LNCAP (cell line): ENCODE measurements at regions not wholly inside any gene's neighbourhood (a gene's known extent, or its start where the extent isn't known, plus 50 kb on each side); places are given as distances from the start of the nearest gene placed in this dataset.

ENCODE experiments used
- TF ChIP-seq, protein P1 (sequence below): fragments of 450-650 bp; IDR thresholded peaks from 2 replicates; pipeline ENCODE4 v1.5.1; 2017; ENCODE audit warnings: mild to moderate bottlenecking

GRCh38 chr21:41584603-41585176, 76.7 kb upstream of the TMPRSS2 start:
- TF ChIP-seq, protein P1, sequence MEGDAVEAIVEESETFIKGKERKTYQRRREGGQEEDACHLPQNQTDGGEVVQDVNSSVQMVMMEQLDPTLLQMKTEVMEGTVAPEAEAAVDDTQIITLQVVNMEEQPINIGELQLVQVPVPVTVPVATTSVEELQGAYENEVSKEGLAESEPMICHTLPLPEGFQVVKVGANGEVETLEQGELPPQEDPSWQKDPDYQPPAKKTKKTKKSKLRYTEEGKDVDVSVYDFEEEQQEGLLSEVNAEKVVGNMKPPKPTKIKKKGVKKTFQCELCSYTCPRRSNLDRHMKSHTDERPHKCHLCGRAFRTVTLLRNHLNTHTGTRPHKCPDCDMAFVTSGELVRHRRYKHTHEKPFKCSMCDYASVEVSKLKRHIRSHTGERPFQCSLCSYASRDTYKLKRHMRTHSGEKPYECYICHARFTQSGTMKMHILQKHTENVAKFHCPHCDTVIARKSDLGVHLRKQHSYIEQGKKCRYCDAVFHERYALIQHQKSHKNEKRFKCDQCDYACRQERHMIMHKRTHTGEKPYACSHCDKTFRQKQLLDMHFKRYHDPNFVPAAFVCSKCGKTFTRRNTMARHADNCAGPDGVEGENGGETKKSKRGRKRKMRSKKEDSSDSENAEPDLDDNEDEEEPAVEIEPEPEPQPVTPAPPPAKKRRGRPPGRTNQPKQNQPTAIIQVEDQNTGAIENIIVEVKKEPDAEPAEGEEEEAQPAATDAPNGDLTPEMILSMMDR = no peak

DNA sequence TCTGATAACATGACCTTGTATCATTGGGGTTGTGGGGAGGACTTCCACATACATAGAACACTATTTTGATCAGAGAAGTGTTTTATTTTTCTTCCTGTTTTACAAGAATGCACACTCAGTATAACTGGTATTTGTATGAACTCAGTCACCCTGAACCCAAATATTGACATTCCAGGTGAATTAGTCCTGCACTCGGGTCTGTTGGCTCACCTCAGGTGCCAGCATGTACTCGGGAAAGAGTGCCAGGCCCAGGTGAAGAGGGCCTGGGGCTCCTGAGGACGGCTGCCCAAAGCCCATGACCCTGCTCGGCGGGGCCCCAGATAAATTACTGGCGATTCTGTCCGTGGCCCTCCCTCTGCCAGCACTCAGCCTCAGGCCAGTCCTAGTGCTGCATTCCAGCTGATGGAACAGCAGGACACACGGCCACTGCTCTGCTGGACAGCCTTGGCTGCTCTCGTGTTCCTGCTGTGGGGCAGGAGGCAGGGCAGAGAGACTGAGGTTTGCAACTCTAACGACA, 75.4 kb upstream of the TMPRSS2 start:
- TF ChIP-seq, protein P1 = no peak

DNA sequence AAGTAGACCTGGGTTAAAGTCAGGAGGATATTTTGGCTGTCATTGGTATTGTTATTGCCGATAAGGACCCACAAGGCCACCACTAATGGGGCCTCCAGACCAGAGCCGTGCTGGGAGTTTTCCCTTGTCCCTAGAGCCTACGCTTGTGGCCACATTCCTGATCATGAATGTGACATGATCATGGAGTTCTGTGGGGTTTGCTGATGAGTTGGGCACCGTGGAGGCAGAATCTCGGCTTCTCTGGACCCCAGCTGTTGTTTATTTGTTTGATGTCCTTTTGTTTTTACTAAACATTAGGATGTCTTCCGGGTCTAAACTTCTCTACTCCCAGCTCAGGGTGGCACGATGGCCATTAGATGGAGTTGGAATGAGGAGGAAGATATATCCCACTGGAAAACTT, 74.9 kb upstream of the TMPRSS2 start:
- TF ChIP-seq, protein P1 = no peak

DNA sequence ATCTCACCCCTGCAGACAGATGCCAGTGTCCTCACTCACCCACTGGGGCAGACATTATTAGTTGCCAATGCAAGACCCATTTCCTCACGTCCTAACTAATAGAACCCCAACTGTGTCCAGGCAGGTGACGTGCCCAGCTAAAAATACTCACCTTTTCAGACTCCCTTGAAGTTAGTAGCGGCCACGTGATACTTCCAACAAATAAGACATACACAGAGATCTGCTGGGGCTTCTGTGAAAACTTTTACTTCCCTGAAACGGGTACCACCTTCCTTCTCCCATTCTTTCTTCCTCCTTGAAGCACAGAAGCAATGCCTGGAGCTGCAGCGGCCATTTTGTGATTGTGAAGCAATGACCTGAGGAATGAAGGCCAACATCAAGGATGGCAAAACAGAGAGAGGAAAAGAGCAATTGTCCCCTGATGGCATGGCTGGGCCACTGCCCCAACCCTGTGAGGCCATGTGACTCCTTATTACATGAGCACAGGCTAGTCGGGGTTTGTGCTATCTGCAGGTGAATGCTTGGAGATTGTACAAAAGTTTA, 74.4 kb upstream of the TMPRSS2 start:
- TF ChIP-seq, protein P1 = no peak

GRCh38 chr21:41581592-41582228, 73.8 kb upstream of the TMPRSS2 start:
- TF ChIP-seq, protein P1 = no peak

GRCh38 chr21:41580758-41581554, 73.0 kb upstream of the TMPRSS2 start:
- TF ChIP-seq, protein P1 = no peak

GRCh38 chr21:41579692-41580091, 71.7 kb upstream of the TMPRSS2 start:
- TF ChIP-seq, protein P1 = no peak
